GM13976 (cell line): ENCODE measurements at regions not wholly inside any gene's neighbourhood (a gene's known extent, or its start where the extent isn't known, plus 50 kb on each side); places are given as distances from the start of the nearest gene placed in this dataset.
"Not testable (repeated sequence)": the region's sequence is repeated elsewhere in the genome, so short reads cannot be mapped to it uniquely, and the experiment has no call there.

Experiments used
- DNase-seq: peaks from one replicate; pipeline ENCODE4 v3.0.0; 2012; ENCODE audit warnings: low spot score
- CTCF ChIP-seq: IDR thresholded peaks from 2 replicates; pipeline ENCODE4 v1.5.1; 2012; ENCODE audit warnings: borderline replicate concordance, mild to moderate bottlenecking; ENCODE audit not compliant: insufficient read depth; ENCODE audit errors: extremely low read depth, missing control alignments, control extremely low read depth
- in situ Hi-C: fragments of 300-500 bp; cut with MboI; formaldehyde crosslinking; loops from one replicate; pipeline ENCODE4 v1.12.0; 2022; ENCODE audit warnings: low sequenced_read_pairs, mixed read lengths, inconsistent platforms; ENCODE audit not compliant: unreplicated experiment

GRCh38 chr2:65937379-65938160 lies 497.4 kb upstream of the MEIS1 start:
- TF ChIP-seq CTCF: no peak
- no peak for DNase-seq
- in situ Hi-C loops: no loop called here

- in situ Hi-C loops: no loop called here
- DNase-seq: no peak
- TF ChIP-seq CTCF: no peak
Measured at GRCh38 chr2:65934992-65935629, 499.8 kb upstream of the MEIS1 start.

GRCh38 chr2:65932571-65932970 lies 500.2 kb upstream of the SPRED2 start:
- in situ Hi-C loops: no loop called here
- TF ChIP-seq CTCF: no peak
- DNase-seq: no peak

- DNase-seq: no peak
- no peak for TF ChIP-seq CTCF
- in situ Hi-C loops: no loop called here
Measured at GRCh38 chr2:65931056-65931455, 498.7 kb upstream of the SPRED2 start.

GRCh38 chr2:65930259-65930658 lies 497.9 kb upstream of the SPRED2 start:
- TF ChIP-seq CTCF: no peak
- in situ Hi-C loops: no loop called here
- DNase-seq: no peak

- in situ Hi-C loops, DNase-seq: not testable (repeated sequence)
Measured at GRCh38 chr2:65929664-65930063, 497.3 kb upstream of the SPRED2 start.

- in situ Hi-C loops: no loop called here
- no peak for DNase-seq
- TF ChIP-seq CTCF: no peak
Measured at GRCh38 chr2:65922794-65923193, 490.4 kb upstream of the SPRED2 start.
